Pulmonary artery endothelial cell (primary cell): ENCODE measurements at regions not wholly inside any gene's neighbourhood (a gene's known extent, or its start where the extent isn't known, plus 50 kb on each side); places are given as distances from the start of the nearest gene placed in this dataset.
"Not testable (repeated sequence)": the region's sequence is repeated elsewhere in the genome, so short reads cannot be mapped to it uniquely, and the experiment has no call there.

Source experiments
- DNase-seq: peaks from one replicate; pipeline ENCODE4 v3.0.0-alpha.2; 2011; ENCODE audit warnings: low read depth, low spot score

DNA sequence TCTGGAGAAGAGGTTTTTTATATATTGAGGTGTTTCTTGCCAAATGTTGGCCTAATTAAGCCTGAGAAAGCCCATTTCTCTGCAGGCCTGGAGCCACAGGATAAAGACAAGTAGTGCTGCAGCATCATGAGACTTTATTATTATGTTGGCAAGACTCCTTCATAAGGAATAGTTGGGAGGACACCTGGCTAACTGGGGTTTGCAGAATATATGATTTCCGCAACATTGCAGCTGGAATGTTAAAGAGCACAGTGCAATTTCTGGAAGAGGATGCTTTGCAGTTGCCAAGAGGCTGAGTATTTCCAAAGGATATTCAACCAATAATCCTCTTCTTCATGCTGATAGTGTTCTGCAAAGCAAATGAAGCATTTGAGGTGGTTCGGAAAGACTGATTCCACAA lies 1512.8 kb upstream of the LRRTM3 start:
- DNase-seq, result no peak

DNA sequence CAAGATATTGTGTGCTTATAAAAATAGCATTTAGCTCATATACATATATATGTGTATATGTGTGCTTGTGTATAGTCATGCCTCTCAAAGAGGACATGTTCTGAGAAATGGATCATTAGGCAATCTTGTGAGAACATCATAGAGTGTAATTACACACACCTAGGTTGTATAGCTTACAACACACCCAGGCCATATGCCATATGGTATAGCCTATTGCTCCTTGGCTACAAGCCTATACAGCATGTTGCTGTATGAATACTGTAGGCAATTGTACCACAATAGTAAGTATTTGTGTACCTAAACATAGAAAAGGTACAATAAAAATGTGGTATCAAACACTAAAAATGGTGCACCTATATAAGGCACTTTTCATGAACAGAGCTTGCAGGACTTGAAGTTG lies 1510.5 kb upstream of the LRRTM3 start:
- DNase-seq, result no peak

DNA sequence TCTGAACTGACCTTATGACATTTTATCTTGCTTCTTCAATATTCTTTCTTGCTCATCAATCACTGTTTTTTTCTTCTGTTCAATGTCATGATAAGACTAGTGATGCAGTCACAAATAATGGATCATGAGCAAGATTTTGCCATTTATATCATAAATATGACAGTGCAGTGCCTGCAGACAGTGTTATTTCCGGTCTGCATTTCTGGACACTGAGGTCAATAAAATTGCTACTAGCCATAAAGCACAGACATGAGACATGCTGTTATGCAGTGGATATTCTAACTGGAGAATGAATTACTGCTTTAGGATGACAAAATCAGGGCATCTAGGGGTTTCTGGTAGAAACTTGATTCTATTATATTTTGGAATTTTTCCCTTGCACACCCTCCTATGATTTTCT lies 1509.7 kb upstream of the LRRTM3 start:
- no peak for DNase-seq

DNA sequence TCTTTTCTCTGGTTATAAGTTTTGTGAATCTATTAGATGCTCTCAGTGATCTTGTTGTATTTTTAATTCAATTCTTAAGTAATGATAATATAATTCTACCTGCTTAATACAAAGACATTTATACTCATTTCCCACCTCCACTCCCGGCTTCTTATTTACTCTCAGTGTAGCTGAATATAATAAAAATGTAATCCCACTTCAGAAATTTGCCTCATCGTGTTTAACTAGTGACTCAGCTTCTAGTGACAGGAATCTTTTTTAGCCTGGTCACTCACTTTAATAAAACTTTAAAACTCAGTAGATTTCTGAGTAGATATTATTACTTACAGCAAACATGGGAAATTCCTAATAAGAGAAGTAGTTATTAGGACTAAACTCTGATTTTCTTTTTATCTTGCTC lies 1506.2 kb upstream of the LRRTM3 start:
- DNase-seq, result no peak

DNA sequence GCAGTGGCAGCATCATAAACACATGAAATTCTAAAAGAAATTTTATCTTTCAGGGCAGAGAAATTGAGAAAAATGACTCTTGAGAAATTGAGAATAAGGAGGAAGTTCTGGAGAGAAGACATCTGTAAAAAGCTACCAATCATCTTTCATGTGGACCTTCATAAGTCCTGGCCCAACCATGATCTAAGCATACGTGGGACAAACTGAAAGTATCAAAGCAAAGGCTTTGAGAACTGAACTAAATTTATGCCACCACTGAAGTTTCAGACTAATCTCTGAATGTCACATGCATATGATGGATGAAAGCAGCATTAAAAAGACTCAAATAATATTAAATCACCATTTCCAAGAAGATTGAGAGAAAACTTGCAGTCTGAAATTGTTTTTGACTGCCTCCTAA lies 1502.8 kb upstream of the LRRTM3 start:
- DNase-seq, result no peak

DNA sequence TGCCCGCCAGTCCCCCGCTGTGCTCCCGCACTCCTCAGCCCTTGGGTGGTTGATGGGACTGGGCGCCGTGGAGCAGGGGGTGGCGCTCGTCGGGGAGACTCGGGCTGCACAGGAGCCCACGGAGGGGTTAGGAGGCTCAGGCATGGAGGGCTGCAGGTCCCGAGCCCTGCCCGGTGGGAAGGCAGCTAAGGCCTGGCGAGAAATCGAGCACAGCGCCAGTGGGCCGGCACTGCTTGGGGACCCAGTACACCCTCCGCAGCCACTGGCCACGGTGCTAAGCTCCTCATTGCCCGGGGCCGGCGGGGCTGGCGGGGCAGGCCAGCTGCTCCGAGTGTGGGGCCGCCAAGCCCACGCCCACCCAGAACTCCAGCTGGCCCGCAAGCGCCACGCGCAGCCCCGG lies 1496.5 kb upstream of the LRRTM3 start:
- not testable (repeated sequence) for DNase-seq

DNA sequence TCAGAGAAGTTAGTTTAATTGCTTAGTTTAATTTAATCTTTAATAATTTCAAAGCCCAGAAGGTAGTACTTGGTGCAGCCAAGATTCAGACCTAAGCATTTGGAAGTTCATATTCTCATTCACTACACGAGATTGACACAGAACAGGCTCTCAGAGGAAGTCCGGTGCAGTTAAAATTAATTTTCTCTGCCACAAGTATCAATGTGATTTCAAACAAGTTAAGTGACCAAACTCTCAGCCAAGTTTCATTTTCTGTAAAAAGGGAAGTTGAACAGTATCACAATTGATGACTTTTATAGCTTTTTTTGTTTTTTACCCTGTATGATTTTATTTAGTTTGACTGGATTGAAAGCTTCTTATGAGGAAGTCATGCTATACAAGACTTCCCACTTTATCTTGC lies 1494.9 kb upstream of the LRRTM3 start:
- no peak for DNase-seq

DNA sequence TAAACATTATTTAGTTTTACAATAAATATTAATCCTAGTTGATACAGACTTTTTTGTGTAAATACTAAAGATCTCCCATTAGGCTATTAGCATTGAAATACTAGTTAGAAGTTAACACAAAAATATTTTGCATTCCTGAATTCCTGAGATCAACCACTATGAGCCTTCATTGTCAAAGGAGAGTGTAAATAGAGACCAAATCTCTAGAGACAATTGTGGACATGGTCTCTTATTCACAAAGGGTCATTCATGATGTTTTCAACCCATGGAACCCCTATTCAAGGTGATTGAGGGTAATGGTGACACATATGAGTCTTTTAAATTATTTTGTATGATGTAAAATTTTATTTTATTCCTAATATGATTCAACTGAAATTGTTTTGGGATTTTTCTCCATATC lies 1454.8 kb upstream of the LRRTM3 start:
- no peak for DNase-seq

DNA sequence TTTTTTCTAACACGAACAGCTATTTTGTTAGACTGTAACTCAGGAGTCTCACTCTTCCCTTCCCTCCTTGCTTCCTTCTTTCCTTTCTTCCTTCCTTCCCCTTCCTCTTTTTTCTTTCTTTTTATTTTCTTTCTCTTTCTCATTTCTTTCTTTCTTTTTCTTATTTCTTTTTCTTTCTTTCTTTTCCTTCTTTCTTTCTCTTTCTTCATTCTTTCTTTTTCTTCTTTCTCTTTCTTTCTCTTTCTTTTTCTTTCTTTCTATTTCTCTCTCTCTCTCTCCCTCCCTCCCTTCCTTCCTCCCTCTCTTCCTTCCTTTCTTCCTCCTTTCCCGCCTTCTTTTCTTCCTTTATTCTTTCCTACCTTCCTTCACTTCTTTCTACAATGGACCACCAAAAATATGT lies 1443.0 kb upstream of the LRRTM3 start:
- DNase-seq, result no peak

DNA sequence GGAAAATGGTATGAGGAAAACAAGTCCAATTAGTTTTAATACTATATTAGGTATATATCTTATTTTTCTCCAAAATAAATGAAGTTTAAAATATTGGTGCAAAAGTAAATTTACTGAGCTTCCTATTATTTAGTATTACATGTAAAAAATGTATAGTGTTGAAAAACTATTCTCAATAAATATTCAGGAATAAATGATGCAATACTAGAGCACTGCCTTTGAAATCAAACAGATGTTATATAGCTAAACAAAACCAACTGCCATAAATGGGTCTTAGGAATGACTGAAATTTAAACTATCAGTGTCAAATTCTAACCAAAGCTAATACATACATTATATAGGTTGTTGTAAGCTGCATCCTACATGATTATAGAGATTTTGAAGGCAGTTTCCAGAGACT lies 1434.0 kb upstream of the LRRTM3 start:
- no peak for DNase-seq

DNA sequence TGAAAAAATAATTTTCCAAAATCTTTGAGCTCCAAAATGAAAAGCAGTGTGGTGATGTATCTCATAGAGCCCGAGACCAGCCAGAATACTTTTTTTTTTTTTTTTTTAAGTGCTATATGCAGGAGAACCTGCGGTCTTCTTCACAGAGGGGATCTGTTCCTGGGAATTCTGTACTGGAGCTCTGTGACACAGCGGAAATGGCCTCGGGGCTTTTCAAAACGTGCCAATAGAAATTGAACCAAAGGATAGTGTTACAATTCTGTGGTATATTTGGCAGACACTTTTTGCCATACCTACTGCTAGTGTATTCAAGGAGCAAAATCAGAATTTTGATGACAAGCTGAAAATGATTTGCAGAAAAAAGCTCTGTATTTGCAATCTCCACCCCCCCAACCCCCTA lies 1429.3 kb upstream of the LRRTM3 start:
- DNase-seq, result no peak

DNA sequence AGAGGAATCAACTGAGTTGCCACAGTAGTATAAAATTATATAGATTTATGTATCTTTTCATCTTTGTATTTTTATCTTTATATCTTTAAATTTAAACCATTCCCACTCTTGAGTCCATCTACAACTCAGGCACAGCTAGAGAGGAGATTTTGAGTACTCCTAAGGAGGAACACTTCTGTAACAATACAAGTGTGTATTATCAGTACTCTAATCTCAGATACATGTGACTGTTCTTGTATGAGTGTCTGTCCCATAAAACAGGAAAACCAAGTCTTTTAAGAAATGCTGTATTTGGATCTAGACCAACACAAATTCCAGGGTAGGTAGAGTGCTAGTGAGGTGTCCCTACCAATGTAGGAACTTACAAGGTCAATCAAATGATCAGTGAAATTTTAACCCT lies 1428.0 kb upstream of the LRRTM3 start:
- no peak for DNase-seq

DNA sequence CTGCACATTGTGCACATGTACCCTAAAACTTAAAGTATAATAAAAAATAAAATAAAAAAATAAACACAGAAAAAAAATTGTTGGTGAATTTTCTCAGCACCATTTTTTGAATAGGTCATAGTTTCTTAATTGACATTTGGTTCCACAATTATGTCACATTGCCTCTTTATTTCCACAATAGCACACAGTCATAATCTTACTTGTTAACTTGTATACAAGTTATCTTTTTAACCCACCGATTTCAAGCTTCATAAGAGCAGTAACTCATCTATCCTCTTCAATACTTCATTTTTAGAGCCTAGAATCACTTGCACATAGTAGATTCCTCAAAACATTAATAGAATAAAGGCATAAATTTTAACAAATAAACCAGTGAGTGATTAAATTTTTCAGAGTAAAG lies 1425.1 kb upstream of the LRRTM3 start:
- DNase-seq, result no peak

DNA sequence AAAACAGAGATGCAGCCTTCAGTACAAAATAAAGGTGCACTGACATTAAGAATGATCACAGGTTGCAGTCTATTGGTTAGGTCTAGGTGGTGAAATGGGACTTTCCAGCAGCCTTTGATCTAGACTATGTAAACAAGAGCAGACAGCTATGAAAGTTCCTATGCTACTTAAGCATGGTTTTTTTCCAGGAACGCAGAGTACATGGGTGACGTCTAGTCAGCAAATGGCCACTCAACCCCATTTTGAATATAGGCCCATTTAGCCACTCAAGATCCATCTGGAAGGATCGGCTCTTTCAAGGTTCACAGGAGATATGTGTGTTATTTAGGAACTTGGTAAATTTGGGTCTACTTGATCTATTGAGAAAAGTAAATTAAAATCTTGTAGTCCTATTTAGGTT lies 1424.6 kb upstream of the LRRTM3 start:
- no peak for DNase-seq

DNA sequence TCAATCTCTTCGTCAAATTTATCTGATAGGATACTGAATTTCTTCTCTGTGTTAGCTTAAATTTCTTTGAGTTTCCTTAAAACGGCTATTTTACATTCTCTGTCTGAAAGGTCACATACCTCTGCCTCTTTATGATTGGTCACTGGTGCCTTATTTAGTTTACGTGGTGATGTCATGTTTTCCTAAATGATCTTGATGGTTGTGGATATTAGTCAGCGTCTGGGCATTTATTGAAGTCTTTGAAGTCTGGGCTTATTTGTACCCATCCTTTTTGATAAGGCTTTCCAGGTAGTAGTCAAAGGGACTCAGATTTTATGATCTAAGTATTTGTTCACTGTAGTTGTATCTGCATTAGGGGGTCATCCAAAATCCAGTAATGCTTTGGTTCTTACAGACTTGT lies 1407.5 kb upstream of the LRRTM3 start:
- DNase-seq, result no peak

DNA sequence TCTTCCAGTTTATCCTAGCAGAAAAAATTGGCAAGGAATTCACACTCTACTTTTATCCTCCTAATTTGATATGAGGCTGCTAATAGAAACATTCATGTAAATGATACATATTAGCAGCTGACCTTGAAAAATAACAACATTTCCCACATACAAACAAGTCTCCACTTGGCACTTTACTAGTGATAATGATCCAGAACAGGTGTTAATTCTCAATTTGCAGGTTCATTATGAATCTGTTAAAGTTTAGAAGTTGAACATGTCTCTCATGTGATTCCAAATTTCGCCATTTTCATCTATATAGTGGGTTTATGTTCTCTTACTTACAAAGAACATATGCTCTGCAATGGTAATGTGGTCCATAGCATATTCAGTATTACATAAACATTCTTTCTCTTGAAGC lies 1396.8 kb upstream of the LRRTM3 start:
- DNase-seq, result no peak

DNA sequence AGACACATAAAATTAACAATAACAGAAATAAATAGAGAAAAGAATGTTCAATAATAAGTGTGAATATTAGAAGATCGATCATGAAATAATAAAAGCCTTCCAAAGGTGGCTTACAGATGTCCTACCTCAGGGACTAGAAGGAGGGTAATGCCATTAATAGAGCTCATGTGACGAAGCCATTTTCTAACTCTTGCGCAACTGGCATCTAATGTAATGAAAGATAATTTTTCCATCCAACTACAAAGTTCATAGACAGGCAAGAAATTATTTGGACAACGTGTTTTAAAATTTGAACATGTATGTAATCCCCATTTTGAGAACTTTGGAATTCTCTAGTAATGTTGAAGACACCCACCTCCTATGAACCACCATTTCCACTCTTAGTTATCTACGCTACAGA lies 1394.3 kb upstream of the LRRTM3 start:
- no peak for DNase-seq

DNA sequence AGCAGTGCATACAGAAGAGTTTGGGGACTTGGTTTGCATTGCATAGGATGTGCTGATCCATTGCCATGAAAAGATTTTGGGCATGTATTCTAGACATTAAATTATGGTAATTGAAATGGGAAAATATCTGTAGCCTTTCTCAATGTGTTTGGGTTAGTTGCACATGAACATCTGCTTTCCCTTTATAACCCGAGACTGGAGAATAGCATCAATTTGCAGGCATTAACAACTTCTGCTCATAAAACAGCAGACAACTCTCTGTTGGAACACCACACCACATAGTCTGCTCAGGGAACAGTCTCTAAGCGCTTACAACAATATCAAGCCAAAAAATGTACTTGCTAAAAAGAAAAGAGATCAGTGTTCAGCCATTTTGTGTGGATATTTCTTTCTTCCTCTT lies 1391.1 kb upstream of the LRRTM3 start:
- no peak for DNase-seq

DNA sequence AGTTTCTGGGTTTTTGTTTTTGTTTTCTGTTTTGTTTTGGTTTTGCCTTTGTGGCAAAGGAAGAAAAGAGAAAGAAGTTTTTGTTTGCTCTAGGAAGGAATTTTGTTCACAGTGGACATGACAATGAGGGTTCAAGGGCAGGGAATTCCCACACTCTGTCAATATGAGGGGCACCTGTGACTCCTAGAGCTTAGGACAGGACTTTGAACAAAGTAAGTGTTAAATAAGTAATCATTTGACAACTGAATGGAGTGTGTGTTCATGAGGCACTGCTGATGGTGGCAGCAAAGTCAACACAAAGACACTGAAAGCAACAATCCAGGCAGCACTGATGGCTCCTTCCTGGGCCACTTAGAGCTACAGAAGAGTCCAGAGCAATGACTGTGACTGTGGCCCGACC lies 1381.1 kb upstream of the LRRTM3 start:
- DNase-seq, result no peak

DNA sequence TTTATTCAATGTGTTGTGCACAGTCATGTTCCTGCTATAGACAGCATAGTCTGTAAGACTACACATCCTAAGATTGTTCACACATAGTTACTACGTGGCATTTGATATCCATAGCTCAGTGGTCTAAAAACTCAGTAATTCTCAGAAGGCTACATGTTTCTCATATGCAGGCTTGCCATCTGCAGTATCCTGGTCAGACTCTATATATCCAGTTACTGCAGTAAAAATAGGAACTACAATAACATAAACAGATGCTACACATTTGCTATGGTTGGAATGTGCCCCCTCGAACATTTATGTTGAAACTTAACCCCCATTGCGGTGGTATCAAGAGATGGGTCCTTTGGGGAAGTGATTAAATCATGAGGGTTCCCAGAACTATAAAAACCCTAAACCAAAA lies 1377.8 kb upstream of the LRRTM3 start:
- DNase-seq, result no peak

DNA sequence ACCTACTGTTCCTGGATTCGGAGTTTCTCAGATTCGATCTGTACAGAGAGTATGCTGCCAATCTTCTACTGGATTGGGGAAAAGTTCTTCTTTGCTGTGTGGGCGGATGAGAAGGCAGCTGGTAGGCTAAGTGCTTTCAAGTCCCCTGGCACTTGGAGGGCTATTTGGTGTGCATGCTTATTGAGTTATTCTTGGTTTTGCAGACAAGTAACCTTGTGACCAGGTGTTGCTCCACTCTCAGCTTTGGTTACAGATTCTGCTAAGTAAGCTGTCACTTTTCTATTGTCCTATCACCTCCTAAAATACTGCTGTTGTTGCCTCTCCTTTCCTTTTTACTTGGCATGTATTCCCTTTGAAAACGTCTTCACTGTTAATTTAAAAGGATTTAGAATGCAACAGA lies 1375.1 kb upstream of the LRRTM3 start:
- DNase-seq, result no peak

DNA sequence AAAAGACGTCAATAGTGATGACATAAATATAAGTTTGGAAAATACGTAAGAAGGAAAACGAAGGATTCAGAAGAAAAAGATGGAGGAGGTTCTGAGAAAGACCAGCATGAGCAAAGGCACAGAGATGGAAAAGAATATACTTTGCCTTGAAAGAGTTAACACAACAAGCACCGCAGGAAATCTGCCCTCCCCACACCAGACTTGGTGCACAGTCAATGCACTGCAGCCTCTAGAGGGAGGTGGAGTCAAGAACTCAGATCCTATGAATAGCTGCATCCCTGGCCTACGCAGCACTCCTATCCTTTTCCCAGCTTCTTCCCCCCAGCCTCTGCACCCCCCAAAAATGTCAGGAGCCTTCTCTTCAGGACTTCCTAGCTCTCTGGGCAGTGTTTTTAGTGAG lies 1370.6 kb upstream of the LRRTM3 start:
- no peak for DNase-seq

DNA sequence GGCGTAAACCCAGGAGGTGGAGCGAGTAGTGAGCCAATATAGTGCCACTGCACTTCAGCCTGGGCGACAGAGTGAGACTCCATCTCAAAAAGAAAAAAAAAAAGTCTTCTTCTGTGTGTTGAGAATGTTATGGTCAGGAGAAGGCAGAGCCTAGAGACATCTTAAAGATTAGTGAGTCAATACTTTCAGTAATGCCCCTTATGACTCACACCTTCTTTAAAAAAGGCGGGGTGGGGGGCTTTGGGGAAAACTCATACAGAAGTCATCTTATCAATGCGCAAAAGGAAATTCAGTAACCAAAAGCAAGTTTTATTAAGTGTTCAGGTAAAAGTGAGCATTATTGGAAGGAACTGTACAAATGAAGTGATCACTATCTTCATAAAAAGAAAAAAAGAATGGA lies 1369.8 kb upstream of the LRRTM3 start:
- DNase-seq, result no peak

DNA sequence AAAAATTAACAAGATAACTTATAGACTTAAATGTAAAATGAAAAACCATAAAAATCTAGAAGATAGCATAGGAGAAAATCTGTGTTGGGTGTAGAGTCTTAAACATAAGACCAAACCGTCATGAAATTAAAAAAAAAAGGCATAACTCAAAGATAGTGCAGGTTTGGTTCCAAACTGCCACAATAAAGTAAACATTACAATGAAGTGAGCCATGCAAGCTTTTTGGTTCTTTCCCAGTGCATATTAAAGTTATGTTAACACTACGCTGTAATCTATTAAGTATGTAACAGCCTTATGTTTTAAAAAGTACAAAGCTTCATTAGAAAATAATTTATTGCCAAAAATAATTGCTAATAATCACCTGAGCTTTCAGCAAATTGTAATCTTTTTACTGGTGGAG lies 1366.5 kb upstream of the LRRTM3 start:
- no peak for DNase-seq

DNA sequence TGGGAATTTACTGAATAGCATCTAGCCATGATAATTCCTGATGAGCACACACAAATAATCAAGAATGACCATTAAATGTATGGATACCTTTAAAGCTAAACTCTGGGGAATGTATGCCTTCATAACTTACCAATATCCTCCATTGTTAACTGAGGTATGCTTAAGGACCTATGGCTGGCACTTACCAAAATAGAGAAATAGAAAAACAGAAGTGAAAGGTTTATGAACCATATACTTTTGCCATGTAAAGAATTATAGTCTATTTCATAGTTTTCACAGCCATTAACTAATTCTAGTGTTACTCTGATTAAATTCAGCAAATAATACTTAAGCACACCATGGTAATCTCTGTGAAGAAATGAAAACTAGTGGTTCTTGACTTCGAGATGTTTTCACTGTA lies 1360.6 kb upstream of the LRRTM3 start:
- no peak for DNase-seq
